ENCODE measurements at regions not wholly inside any gene's neighbourhood (a gene's known extent, or its start where the extent isn't known, plus 50 kb on each side); places are given as distances from the start of the nearest gene placed in this dataset.
"Not testable (repeated sequence)": the region's sequence is repeated elsewhere in the genome, so short reads cannot be mapped to it uniquely, and the experiment has no call there.

DNA sequence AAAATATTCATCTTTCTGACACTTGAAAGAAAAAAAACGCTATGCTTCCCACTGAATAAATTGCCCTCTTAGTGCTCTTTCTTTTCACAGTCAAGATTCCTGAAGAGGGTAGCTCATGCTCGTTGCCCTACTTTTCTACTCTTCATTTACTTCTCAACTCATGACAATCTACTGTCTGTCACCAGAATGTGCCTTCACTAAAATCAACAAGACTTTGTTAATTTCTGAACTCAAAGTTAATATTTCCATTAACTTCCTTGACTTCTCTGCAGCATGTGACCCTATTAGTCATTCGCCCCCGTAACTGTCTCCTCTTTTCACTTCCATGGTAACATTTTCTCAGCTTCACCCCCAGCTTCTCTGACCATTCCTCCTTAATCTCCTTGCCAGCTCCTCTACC lies 98.9 kb upstream of the MAPRE2 start:
- no peak for DNase-seq

DNA sequence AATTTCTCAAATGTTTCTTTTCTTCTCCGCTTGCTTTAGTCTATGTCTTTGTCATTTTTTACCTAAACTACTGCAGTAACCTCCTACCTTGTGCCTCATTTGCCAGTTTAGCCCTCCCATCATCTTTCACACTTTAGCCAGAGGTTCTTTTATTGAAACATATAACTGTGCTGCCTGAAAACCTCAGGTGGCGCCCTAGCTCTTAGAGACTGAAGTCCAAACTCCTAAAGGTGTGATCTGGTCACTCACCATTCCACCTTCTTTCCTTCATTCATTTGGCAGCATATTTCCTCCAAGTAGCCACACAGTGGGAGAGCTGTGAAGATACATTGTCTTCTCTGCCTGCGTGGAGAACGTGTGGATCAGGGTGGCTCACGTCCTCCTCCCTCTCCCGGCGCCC lies 98.2 kb upstream of the MAPRE2 start:
- DNase-seq: no peak

DNA sequence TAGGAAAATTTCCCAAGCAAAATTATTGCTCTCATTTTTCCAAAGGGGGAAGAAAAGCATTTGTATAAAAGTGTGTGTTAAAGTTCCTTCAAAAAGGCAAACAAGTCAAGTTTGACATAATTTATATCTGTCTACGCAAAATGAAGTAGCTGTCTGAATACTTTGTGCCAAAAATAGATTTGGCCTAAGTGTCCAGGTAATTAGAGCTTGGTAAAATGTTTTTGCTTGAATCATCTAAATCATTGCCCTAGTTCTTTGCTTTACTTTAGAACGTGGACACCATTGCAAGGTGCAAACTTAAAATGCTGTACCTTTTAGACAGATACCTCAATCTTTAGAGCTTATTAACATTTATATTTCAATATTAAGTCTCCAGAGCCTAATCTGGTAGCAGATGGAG lies 97.6 kb upstream of the MAPRE2 start:
- no peak for DNase-seq

- no peak for DNase-seq
These were observed 93.5 kb upstream of the MAPRE2 start for GRCh38 chr18:34947711-34948125.

DNA sequence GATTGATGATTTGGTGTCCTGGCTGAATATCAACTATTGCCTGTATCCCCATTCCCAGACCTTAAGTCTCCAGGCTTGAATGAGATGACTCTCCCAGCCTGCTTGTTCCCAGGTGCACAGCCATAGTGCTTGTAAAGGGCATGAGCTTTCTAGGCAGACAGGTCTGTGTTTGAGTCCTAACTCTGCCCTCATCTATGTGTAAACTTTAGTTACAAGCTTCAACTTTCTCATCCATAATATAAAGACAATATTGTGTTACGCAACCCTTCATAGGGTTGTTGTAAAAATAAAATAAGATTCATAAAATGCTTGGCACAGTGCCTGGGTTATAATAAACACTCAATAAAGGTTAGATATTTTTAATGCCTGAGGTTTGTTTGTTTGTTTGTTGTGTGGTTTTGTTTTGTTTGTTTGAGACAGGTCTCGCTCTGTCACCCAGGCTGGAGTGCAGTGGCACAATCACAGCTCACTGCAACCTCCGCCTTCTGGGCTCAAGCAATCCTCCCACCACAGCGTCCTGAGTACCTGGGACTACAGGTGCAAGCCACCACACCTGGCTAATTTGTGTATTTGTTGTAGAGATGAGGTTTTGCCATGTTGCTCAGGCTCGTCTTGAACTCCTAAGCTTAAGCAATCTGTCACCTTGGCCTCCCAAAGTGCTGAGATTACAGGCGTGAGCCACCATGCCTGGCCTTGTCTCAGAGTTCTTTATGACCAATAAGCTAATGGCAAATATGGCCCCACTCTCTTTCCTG lies 89.4 kb upstream of the MAPRE2 start:
- DNase-seq: no peak

- no peak for DNase-seq
These were observed 88.0 kb upstream of the MAPRE2 start for GRCh38 chr18:34953212-34953611.

GRCh38 chr18:34955494-34955893 lies 85.7 kb upstream of the MAPRE2 start:
- not testable (repeated sequence) for DNase-seq

- DNase-seq: no peak
These were observed 84.5 kb upstream of the MAPRE2 start for GRCh38 chr18:34956663-34957062.

DNA sequence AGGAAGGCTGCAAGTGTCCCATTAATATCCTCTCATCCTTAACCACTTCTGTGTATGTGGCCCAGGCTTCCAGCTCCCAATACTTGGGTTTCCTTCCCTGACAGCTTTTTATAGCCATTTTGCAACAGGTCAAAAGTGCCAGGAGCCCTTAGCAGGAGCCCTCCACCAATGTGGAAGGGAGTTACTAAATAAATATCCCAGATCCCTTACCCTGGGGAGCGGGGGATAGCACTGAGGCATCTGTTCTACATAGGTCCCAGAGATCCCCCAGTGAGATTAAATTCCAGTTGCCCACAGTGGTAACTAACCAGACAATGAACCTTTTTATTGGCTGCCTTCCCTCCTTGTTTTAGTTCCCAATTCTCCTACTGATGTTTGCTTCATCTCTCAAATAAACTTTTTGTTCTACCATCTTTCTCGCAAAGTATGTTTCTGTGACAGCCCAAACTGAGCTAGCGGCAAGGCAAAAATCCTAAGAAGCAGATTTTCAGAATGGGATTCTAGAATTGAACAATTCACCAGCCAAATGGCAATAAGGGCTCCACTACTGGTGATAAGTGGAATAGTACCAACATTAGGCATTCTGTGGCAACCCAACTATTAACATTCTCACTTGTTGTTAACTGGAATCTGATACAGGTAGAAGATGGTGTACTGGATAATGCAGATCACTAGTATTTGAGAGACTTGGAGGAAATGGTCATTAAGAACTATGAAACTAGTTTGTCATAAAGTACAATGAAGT lies 83.9 kb upstream of the MAPRE2 start:
- no peak for DNase-seq

DNA sequence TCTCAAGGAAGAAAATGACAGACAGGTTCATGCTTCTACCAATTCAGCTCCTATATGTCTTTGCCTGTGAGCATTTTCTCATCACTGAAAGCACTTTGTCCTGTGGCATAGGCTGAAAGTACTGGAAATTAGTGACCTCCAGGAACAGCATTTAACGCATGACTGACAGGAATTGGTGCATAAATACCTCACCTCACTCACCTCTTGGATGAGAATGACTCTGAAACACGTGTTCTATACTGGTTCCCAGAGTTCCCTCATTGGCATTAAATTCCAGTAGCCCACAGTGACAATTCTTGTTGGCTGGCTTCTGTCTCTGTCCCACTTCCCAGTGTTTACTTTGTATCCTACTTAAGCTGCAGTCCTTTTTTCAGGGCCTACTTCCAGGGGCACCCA lies 83.4 kb upstream of the MAPRE2 start:
- DNase-seq: no peak

- no peak for DNase-seq
These were observed 81.9 kb upstream of the MAPRE2 start for GRCh38 chr18:34959211-34959829.

DNA sequence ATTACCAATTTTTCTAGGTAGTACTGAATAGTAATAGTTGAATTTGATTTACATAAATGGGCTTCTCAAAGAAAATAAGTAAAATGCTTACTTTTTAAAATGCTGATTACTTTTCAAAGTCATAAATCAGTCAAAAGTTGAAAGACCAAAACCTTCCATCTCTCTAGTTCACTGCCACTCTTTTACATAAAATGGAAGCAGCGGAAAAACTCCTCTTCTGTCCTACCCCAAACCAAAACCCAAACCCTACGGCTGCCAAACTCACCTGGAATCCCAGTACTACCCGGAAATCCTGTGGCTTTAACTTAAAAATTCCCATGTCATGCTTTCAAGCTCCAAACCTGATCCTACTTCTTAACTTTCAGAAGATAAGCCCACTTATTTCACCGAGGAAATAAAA lies 81.2 kb upstream of the MAPRE2 start:
- no peak for DNase-seq

- no peak for DNase-seq
These were observed 76.1 kb upstream of the MAPRE2 start for GRCh38 chr18:34965108-34965507.

DNA sequence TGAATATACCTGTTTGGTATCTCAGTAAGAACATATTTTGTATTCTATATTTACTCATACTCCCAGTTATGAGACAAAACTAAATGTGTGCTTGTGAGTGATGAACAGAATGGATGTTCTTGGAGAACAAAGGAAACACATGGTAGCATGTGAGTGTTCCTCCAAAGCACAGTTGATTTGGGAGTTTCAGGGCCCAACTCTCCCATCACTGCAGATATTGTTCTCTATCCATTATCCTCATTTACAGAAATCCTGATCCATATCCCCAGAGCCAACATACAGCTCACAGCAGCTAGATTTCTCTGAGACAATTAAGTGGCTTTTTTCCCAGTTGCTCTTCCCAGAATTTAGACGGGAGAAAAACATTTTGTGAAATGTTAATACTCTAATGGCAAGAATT lies 75.6 kb upstream of the MAPRE2 start:
- DNase-seq: no peak

DNA sequence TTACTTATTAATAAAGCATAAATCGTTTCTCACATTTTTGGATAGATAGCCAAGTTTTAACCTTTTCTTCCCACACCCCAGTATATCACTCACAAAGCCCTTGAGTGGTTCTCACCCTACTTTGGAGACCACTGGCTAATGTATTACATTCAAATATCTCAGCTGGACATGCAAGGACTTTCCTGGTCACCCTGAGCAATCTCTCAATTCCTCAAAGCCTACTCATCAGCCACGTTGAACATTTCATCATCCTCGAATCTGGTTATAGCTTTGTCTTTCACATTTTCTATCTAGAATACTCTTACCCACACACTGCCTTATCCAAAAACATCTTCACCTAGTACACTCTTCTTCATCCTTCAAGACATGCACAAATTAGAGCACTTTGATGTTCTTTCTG lies 71.1 kb upstream of the MAPRE2 start:
- DNase-seq: no peak

DNA sequence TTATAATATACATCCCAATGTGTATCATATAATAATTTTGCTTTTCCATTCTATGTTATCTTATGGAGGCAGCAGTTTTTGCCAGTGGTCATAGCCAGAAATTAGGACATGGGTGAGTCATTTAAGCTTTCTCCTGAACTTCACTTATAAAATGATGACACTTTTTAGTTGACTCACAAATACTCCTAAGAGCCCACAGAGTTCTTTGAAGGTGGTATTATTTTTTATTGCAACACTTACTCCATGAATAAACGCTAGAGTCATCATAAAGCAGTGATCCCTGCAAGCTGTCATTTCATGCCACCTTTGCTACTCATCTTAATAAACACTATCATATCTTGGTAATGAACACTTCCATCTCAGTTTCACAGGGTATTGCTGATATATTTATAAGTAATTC lies 69.9 kb upstream of the MAPRE2 start:
- no peak for DNase-seq

DNA sequence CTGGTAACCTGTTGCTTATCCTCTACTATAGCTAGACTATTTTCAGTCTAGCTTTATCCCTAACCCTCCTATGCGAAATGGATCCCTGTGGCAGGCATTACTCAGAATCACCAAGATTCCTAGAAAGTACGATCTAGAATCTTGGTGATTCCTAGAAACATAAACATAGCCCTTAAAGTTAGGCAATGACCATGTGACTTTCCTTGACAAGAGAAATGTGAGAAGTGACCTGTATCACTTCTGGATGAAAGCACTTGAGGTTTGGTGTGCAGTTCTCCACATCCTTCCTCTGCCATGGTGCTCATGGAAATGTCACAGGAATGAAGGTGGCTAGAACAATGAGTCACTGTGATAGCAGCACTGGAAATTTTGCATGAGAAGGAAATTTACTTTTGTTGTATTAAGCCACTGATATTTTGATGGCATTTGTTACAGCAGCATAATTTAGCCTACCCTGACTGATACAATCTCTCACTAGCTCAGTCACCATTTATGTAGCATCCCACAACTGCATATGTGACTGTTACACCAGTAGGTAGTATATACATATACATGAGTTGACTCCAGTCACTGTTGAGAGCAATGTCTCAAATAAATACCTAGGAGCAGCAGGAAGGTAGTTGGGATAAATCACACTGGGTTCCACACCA lies 68.3 kb upstream of the MAPRE2 start:
- DNase-seq: no peak

DNA sequence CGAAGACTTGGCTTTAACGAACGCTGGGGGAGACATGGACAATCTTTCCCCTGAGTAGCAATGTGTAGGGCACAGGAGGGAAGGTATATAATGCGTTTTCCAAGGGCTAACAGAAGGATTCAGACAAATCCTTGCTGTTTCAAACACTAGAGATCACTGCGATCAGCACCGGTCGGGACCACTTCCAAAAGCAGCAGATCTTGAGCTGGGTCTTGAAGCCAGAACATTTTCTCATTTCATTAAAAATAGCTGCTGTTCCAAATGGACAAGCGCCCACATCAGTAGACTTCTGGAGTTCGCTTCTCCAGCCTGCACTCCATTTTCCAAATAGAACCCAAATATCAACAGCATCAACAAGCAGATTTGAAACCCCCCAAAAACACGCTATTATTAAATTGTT lies 65.1 kb upstream of the MAPRE2 start:
- DNase-seq: no peak

DNA sequence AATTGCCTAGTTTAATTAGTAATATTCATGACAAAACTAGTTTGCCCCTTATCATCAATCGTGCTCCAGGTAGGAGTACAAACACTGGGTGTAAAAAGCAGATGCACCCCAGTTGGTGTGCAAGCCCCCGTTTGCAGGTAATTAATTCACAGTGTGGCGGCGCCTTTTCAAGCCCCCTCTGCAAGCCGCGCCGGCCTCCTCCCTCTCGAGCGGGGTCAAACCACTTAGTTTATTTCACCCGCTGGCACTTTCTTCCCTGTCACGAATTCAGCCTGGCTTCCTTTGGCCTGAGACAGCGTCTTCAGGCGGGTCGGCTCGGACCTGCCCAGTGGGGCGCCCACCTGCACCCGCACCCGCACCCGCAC lies 64.7 kb upstream of the MAPRE2 start:
- DNase-seq: no peak

DNA sequence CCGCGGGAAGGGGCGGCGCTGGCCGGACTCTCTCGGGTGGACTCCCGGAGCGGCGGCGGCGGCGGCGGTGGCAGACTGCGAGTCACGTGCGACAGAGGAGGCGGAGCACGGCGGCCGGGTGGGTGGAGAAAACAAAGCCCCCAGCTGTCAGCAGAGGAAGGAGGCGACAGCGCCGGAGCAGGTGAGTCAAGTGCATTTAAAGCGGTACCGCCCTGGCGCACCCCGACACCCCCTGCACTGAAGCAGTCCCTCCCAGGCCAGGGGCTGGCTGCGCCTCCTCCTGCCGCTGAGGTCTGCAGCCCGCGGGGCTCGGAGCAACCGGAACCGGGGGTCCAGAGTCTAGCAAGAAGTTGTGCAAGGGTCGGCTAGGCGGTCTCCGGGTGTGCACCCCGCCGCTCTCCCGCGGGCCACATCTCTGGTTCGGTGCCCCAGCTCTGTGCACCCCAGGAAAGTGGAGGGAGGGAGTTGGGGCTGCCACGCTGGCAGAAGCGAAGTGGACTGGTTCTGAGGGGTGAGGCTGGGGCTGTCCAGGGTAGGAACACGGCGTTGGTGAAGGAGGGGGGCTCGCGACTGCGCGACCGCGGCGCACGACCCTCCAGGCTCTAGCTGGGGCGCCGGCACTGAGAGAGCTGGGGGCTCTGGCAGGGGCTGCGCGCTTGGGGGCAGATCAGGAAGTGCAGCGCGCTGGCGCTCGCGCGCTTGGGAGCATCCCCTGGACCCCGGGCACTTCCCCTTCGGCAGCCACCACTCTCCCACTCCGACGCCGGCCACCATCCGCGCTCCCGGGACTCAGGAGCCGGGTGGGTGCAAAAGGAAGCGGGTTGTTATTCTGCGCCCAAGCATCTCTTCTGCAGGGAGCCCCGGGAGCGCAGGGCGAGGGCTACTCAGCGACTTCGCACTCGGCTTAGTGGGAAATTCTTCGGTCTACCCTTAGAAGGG lies 64.0 kb upstream of the MAPRE2 start:
- DNase-seq: peak; percentile 84

DNA sequence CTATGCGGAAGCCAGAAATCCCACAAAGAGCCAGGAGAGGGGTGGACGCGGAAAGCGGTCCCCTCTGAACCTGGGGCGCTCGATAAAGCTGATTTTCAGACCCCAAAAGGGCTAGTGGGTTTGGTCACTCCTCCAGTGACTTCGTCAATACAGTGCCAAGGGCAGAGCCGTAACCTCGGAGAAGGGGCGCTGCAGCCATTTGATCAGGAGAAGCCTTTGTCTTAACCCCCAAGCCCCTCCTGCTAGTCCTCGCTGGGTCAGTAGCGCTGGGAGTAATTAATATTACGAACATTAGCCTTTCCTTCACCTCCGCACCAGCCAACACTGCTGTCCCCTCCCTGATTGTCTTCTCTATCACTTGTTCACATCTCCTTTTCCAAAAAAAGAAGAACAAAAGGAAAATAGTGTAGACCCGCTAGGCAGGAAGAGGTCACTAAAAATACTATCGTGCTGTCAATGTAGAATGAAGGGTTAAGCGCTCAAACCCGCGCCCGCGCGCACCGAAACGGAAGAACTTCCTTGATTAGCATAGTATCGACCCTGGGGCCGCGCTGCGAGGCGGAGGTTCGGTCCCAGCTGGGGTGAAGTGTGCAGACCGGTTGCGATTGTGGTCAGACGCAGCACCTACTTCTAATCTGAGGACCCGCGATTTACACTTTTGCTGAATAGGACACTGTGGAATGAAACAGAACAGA lies 63.2 kb upstream of the MAPRE2 start:
- DNase-seq: peak; percentile 81

DNA sequence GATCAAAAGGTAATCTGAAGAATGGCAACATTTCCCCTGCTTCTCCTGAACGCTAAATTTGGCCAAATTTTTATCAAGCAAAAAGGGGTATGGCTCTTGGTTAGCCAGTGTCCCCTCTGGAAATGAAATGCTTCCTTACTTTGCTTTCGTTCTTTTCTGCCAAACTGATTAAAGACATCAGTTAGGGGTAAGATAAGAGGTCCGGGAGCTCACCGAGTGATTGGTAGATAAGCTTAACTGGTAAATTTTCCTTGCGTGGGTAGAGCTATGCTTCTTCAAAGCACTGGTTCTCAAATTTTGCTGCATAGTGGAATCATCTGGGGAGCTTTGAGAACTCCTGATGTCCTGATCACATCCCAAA lies 62.7 kb upstream of the MAPRE2 start:
- no peak for DNase-seq

All from activated CD8-positive, alpha-beta memory T cell treated with anti-CD3 and anti-CD28 coated beads, Interleukin-2, amount 50 U/mL, for 48 hours (primary cell).